Stimulated activated CD8-positive, alpha-beta memory T cell treated with anti-CD3 and anti-CD28 coated beads, Interleukin-15, amount 100 ng/mL, for 48 hours (primary cell): ENCODE measurements at regions not wholly inside any gene's neighbourhood (a gene's known extent, or its start where the extent isn't known, plus 50 kb on each side); places are given as distances from the start of the nearest gene placed in this dataset.
"Not testable (repeated sequence)": the region's sequence is repeated elsewhere in the genome, so short reads cannot be mapped to it uniquely, and the experiment has no call there.

Experiments
- DNase-seq, 2 donors: peaks; one replicate each; pipeline ENCODE4 v3.0.0-alpha.2; 2020; ENCODE audit warnings: low read depth in 2 of 2

GRCh38 chrX:121642415-121642814 lies 595.0 kb downstream of the GLUD2 start:
- DNase-seq, result no peak

DNA sequence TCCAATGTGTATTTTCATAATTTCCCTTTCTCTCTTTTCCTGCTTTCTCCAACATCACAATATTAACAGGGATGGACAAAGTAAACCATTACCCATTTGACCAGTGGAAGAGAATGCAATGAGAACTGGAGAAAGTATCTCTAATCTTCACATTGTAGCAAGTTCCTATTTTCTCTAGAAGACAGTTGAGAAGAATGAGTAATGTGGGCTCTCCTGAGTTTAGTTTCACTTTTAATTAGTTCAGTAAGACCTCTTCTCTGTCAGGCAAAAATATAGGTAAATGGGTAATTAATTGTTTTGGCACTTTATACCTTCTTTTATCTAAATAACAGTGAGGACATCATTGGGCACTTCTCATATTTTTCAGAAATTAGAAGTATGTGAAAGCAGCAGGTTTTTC lies 602.0 kb downstream of the GLUD2 start:
- DNase-seq, result no peak

DNA sequence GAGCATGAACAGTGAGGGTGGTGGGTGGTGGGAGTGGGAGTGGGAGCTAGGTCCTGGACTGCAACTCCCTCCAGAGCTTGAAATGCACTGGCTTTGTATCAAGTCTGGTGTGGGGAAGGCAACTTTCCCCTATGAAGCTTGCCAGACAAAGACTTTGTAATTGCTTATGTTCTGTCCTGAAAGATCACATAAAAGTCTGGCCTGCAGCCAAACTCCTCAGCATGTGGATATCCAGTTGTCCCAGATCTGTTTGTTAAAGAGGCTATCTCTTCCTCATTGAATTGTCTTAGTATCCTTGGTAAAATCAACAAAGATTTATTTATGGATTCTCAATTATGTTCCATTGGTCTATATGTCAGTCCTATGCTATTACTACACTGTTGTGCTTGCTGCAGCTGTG lies 607.9 kb downstream of the GLUD2 start:
- DNase-seq, result no peak

DNA sequence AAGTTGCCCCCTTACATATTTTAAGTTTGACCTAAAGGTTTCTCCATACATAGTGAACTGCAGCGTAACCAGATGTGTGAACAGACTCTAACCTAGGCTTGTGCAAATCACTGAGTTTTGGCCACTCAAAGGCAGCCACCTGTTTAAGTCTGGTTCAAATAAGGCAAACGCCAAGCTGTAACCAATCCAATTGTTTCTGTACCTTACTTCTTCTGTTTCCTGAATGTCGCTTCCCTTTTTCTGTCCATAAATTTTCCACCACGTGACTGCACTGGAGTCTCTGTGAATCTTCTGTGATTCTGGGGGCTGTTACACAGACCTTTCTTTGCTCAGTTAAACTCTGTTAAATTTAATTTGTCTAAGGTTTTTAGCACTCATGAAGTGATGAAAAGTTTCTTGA lies 618.8 kb downstream of the GLUD2 start:
- DNase-seq, result no peak

GRCh38 chrX:121671649-121672048 lies 624.2 kb downstream of the GLUD2 start:
- no peak for DNase-seq

GRCh38 chrX:121709236-121709635 lies 661.8 kb downstream of the GLUD2 start:
- DNase-seq, result not testable (repeated sequence)

- no peak for DNase-seq
These were observed 686.1 kb downstream of the GLUD2 start for GRCh38 chrX:121733514-121733913.

DNA sequence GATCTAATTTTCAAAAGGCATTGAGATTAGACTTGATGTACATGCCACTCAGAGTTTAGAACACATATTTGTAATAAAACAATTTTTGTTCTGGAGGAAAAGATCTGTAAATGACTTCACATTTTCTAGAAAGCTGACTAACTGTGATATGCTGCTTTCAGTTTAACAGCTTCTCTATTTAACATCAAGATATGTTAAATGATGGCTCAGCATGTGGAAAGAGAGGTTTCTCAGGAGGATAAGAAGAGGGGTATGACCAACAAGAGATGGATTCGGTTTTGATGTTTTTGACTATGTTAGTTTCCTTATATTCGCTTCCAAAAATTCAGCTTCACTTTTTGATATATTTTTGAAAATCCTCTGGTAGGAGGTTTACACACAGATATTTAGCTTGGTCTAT lies 698.7 kb downstream of the GLUD2 start:
- no peak for DNase-seq

DNA sequence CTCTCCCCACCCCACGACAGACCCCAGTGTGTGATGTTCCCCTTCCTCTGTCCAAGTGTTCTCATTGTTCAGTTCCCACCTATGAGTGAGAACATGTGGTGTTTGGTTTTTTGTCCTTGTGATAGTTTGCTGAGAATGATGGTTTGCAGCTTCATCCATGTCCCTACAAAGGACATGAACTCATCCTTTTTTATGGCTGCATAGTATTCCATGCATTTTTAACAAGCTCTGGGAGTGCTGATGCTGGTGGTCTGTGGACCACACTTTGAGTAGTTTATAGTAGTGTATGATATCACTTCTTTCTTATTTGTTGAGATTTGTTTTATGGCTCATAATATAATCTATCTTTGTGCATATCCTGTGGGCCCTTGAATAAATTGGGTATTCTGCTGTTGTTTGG lies 706.2 kb downstream of the GLUD2 start:
- DNase-seq, result not testable (repeated sequence)

DNA sequence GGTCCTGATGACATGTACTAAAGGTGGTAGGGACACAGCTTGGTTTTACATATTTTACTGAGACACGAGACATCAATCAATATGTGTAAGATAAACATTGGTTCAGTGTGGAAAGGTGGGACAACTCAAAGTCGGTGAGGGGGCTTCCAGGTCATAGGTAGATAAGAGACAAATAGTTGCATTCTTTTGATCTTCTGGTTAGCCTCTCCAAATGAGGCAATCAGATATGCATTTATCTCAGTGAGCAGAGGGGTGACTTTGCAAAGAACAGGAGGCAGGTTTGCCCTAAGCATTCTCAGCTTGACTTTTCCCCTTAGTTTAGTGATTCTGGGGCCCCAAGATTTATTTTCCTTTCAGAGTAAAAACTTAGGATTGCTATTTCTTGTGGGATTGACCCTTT lies 706.9 kb downstream of the GLUD2 start:
- DNase-seq, result no peak

DNA sequence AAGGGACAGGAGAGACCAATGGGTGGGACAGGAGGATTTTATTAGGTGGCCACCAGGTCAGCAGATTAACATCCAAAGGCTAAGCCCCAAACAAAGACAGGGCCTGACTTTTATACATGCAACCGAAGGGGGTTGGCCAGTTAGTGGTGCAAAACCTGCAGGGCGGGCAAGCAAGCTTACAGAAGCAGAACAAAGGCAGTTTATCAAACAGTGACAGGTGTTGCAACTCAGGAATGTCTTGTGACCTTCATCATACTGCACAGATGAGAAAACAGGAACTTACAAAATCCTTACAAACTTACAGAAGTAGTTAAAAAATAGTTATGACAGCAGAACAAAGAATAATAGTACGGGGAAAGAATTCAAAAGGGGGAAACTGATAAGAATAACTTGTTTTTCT lies 708.1 kb downstream of the GLUD2 start:
- DNase-seq, result no peak

DNA sequence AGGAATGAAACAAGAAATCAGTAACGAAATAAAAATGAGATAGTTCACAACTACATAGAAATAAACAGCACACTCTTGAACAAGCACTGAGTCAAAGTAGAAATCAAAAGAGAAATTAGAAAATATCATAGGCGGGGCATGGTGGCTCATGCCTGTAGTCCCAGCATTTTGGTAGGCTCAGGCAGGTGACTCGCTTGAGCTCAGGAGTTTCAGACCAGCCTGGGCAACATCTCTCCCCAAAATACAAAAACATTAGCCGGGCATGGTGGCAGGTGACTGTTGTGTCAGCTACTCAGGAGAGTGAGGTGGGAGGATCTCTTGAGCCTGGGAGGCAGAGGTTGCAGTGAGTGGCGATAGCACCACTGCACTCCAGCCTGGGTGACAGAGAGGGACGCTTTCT lies 714.4 kb downstream of the GLUD2 start:
- DNase-seq, result no peak

GRCh38 chrX:121763671-121764070 lies 716.3 kb downstream of the GLUD2 start:
- no peak for DNase-seq

DNA sequence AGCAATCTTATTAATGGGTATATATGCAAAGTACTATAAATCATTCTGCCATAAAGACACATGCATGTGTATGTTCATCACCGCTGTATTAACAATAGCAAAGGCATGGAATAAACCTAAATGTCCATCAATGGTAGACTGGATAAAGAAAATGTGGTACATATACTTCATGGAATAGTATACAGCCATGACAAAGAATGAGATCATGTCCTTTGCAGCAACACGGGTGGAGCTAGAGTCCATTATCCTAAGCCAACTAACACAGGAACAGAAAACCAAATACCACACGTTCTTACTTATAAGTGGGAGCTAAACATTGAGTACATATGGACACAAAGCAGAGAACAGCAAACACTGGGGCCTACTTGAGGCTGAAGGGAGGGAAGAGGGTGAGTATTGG lies 720.8 kb downstream of the GLUD2 start:
- not testable (repeated sequence) for DNase-seq

- DNase-seq, result no peak
These were observed 734.6 kb downstream of the GLUD2 start for GRCh38 chrX:121781991-121782390.

- no peak for DNase-seq
These were observed 735.1 kb downstream of the GLUD2 start for GRCh38 chrX:121782544-121782943.

GRCh38 chrX:121782976-121783375 lies 735.6 kb downstream of the GLUD2 start:
- DNase-seq, result no peak

GRCh38 chrX:121802881-121803412 lies 755.5 kb downstream of the GLUD2 start:
- no peak for DNase-seq

DNA sequence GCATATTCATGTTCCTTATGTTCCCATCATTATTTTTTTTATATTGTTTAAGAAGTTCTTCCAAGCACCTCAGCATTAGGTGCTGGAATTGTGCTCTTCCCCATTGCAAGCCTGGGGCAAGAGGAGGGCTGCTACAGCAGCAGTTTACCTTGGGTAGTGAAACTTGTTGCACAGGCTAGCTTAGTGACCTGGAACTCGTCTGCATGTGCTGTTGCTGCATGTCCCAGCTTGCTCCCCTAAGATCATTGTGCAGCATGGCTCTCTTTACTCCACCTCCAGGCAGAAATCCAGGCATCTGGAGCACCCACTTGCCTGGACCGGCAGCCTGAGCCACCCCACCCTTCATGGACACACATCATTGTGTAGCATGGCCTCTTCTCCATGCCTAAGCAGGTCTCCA lies 776.0 kb downstream of the GLUD2 start:
- no peak for DNase-seq

DNA sequence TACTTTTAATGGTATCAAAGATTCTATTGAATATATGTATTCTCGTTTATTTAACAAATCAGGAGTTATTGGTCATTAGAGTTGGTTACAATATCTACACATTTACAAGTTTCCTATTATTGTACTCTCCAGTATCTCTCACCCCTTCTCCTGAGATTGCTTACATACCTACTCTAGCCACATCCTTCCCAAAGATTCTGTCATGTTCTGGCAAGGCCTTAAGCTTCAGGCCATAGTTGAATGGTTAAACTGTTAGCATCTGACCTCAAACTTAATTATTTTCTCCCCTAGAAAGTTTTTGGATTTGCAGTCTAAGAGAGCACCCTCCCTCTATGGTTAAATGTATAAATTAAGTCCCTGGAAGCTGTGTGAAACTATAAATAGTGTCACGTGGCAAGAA lies 784.2 kb downstream of the GLUD2 start:
- no peak for DNase-seq

DNA sequence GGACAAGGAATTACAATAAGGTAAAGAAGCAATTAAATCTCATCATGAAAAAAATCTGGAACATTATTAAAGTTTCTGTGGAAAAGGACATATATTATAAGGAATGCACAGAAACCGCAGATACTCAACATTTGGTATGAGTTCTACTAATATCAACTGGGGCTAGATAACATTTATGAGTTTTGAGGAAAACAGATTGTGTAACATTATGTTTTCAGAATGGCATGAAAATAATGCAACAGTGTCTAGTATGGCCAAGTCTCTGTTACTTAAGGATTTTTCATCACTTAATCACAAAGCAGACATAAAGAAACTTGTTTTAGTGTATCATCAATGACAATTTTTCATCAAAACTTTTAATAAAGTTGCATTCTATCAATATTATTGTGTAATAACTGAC lies 785.0 kb downstream of the GLUD2 start:
- DNase-seq, result no peak

GRCh38 chrX:121836000-121836399 lies 788.6 kb downstream of the GLUD2 start:
- DNase-seq, result no peak

DNA sequence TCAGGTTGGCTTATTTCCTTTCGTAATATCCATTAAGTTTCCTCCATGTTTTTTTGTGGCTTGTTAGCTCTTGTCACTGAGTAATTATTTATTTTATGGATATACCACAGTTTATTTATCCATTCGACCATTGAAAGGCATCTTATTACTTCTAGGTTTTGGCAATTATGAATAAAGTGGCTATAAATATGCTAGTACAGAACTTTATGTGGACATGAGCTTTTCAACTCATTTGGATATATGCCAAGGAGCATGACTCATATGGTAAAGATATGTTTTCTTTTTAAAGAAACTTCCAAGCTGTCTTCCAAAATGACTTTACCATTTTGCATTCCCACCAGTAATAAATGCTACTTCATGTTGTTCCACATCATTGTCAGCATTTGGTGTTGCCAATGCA lies 803.6 kb downstream of the GLUD2 start:
- DNase-seq, result no peak

- no peak for DNase-seq
These were observed 806.6 kb downstream of the GLUD2 start for GRCh38 chrX:121853762-121854613.
